Mucosa of gallbladder (tissue), 1 donor: ENCODE measurements at regions not wholly inside any gene's neighbourhood (a gene's known extent, or its start where the extent isn't known, plus 50 kb on each side); places are given as distances from the start of the nearest gene placed in this dataset.
"Not testable (repeated sequence)": the region's sequence is repeated elsewhere in the genome, so short reads cannot be mapped to it uniquely, and the experiment has no call there.

Experiments
- DNase-seq: peaks from one replicate; pipeline ENCODE4 v3.0.0-alpha.2; 2020; ENCODE audit warnings: low spot score
- donor health status: DM: no; HTN: no; CAD: no.

- not testable (repeated sequence) for DNase-seq
These were observed 473.3 kb downstream of the SPATA31A6 start for GRCh38 chr9:42656789-42657188.

DNA sequence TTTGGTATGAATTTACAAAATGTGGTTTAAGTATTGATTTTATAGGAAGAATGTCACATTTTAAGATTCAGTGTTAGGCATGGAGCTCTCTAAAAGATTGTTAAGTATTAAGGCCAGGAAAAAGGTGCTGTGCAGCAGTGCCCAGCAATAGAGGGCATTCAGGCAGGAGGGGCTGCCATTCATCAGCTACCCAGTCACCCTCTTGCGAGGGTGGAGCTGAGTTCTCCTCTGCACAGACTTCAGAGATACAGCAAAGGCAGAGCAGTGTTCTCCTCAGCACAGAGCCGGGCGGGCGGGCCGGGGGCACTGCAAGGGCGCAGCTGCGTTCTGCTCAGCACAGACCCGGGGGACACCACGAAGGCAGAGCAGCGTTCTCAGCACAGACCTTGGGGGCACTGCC, 474.0 kb downstream of the SPATA31A6 start:
- not testable (repeated sequence) for DNase-seq

DNA sequence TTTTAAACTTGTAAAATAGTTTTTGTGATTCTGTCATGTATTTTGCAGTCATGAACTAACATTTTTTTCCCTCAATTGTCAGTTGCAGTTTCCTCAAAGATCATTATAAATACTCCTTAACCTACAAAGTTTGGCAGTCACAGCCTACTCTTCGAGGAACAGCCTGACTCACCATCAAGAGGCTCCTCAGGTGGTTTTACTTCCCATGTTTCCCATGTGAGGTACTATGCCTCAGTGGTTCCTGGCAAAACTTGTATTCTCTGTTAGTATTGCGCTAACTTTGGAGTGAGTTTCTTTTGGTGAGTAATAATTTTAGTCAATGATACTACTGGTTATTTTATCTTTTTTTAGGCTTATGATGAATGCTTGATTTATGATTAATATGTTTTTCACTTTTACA, 513.7 kb downstream of the SPATA31A6 start:
- not testable (repeated sequence) for DNase-seq

DNA sequence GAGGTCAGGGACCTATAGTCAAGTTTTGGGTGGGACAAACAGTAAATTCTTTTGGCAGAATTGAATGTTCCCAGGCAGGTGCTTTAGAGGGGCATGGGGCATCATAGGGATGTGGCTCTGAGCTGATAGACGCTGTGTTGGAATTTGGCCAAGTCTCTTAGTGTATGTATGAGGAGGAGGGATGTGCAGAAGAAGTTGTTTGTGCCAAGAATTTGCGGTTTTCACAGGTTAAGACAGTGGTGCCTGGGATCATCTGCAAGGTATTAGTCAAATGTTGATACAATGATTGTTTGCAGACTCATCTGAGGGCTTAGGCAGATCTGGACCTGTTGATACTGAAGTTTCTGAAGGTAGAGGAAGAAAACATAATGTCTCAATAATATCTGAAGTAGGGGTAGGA, 519.4 kb downstream of the SPATA31A6 start:
- not testable (repeated sequence) for DNase-seq

DNA sequence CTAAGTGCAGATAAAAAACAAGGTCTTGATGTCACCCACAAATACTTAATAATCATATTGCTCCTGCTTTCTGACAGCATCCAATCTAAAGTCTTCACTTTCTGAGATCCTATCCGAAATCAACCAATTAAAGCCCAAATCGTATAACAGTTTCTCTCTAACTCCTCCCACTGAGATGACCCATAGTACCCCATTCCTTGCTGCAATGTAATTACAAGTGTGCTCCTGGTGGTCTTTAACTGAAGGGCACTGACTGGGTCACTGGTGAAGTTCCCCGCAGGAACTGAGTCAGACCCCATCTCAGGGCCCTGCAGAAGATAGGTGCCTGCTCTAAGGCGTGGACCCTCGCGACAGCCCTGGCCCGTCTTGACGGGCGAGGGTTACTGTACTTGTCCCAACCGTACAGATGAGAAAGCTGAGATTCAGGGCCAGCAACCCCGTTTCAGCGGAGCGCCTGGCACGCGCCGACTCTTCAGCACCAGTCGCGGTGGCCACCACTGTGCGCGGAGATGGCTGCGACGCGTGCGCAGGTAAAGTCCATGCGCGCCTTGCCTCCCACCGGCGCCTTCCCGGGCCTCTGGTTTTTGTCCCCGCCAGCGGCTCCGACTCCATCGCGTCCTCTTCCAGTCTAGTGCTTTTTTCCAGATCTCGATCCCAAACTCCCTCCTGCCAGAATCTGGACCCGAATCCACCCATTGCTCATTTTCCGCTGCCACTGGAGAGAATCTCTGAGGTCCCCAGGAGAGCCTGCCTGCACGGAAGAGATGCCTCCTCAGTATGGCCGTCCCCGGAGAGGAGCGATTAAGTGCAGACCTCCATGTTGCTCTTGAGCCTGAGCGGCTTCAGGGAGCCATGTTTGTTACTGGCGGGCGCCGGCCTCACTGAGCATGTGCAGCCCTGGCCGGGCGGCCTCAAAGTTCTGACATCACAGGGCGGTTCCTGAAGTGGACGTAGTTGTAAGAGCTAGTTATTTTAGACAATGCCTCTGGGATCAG, 541.7 kb downstream of the SPATA31A6 start:
- peak; percentile 18 for DNase-seq

DNA sequence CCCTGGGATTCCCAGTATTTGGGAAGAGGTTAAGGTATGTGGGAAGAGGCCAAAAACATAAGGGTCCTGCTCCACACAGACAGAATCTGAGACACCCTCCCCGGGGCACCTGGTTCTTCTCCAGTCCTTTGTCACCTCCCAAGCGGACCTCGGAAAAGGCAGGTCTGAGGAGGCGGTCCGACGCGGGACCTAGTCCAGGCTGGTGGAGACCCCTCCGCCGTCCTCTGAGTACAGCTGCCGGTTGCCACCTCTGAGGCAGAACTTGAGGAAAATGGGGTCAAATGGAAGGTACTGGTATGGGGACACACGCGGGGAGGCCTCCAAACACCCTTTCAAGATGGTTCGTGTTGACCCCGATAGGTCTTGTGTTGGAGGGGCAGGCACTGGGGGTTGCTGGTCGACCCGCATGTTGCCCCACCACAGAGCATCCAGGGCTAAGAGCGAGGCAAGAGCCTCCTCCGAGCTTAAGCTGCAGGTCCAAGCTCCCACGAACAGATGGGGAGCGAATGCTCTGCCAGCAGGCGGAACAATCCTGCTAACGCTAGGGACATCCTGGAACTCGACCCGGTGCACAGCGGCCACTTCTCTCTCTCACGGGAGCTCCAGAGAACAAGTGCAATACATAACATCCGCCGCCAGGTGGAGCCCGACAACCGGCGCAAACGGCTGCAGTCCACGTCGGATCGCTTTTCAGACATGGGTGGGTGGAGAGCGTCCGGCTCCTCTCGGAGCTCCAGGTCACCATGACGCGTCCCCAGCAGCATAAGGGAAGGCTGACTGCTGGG, 559.8 kb downstream of the SPATA31A6 start:
- DNase-seq: peak; percentile 74

DNA sequence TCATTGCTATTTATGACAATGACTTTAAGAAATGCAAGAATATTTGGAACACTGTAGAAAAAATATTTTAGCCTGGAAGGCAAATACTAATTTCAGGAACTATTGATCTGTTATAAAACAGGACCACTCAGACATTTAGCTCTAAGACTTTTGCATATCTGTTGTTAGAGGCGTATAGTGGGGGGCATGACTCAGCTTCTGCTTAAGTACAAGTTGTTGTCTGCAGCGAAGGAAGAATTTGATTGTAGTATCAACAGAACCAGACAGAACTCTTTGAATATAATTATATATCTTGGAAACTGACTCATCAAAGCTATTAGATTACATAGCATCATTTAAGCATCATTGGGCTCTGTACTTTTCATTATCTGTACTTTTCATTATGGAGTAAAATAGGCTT, 573.8 kb downstream of the SPATA31A6 start:
- not testable (repeated sequence) for DNase-seq

- DNase-seq: not testable (repeated sequence)
These were observed 575.9 kb downstream of the SPATA31A6 start for GRCh38 chr9:42759320-42759719.

- not testable (repeated sequence) for DNase-seq
These were observed 598.7 kb downstream of the SPATA31A6 start for GRCh38 chr9:42782201-42782600.

- DNase-seq: not testable (repeated sequence)
These were observed 609.3 kb downstream of the SPATA31A6 start for GRCh38 chr9:42792725-42793124.

GRCh38 chr9:42798571-42798970, 615.1 kb downstream of the SPATA31A6 start:
- not testable (repeated sequence) for DNase-seq

DNA sequence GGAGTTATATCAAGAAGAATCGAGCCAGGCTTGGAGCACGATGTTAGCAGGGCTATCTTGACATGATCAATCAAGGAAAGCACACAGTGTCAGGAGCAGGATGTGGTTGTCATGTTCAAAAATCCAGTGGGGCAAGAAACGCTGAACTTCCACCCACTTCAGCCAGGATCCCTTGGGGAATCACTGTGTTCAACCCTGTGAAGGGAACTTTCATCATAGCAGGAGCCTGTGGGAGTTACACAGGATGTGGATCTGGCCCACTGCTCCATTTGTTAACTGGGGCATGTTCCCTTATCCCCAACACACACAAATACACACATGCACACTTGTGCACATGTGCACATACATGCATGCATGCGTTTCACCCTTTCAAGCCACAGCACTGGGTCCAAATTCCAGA, 619.3 kb downstream of the SPATA31A6 start:
- not testable (repeated sequence) for DNase-seq

DNA sequence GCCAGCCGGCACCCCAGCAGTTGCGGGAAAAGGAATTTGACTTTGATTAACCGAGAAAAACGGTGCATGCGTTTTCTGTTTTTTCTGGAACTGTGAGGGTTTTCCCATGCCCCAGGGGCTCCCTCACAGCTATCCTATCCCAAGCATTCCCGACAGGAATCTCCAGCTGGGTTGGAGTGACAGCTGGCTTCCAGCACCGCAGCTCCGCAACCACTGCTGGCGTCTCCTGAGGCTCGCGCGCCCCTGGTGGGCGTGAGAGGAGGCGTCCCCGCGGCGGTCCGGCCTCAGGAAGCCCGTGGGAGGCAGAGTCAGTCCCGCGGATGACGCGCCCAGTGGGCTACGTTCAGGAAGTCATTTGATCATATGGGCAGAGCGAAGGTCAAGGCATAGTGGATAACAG, 623.2 kb downstream of the SPATA31A6 start:
- DNase-seq: not testable (repeated sequence)

DNA sequence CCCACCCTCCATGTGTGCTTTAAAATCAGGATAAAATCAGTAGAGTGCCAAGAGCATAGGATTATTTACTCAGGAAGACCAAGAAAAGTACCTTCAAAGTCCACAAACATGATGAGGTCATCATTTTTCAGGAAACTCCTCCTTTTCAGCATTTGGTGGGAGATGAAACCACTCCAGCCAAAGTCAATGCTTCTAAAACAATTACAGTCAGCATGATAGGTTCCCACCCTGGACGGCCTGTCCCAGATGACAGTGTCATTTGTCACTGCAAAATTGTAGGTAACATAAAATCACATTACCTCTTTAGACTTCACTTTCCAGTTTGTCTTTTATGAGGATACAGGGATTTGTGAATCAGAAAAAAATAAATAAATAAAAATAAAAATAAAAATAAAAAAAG, 638.0 kb downstream of the SPATA31A6 start:
- DNase-seq: not testable (repeated sequence)

- DNase-seq: not testable (repeated sequence)
These were observed 664.7 kb downstream of the SPATA31A6 start for GRCh38 chr9:42848156-42848555.

- not testable (repeated sequence) for DNase-seq
These were observed 667.6 kb downstream of the SPATA31A6 start for GRCh38 chr9:42850896-42851693.

- not testable (repeated sequence) for DNase-seq
These were observed 668.2 kb downstream of the SPATA31A6 start for GRCh38 chr9:42851701-42852100.

GRCh38 chr9:42852133-42852930, 668.9 kb downstream of the SPATA31A6 start:
- DNase-seq: peak; percentile 58

DNA sequence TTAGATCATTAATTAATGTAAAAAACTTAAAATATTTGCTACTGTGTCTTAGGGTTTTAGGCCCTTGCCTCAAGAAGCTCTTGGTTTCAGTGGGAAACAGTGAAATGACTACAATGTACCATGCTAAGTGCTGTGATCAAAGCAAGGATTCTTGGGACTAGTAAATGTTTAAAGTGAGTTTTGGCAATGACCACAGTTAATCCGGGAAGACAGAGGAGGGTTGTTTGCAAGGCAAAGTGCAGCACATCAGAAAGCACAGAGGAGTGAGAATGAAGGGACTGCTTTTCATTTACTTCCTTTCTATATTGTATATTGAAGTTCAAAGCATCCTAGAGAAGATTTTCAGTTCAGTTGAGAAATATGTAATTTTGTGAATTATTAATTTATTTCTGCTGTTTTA, 676.7 kb downstream of the SPATA31A6 start:
- DNase-seq: peak; percentile 10

- DNase-seq: not testable (repeated sequence)
These were observed 679.0 kb downstream of the SPATA31A6 start for GRCh38 chr9:42862465-42862864.
